Esophagus (tissue), 2 donors: ENCODE measurements at regions not wholly inside any gene's neighbourhood (a gene's known extent, or its start where the extent isn't known, plus 50 kb on each side); places are given as distances from the start of the nearest gene placed in this dataset.
"Not testable (repeated sequence)": the region's sequence is repeated elsewhere in the genome, so short reads cannot be mapped to it uniquely, and the experiment has no call there.

ENCODE experiments used
- H3K27ac ChIP-seq, 2 donors: one replicate each; pipeline ENCODE4 v1.5.1; 2013; ENCODE audit warnings: low read depth in 2 of 2, mild to moderate bottlenecking in 2 of 2, inconsistent platforms in 1 of 2, low read length in 1 of 2, moderate library complexity in 1 of 2
- H3K27me3 ChIP-seq, 2 donors: one replicate each; pipeline ENCODE4 v1.6.1; 2013; ENCODE audit warnings: low read length in 2 of 2, control low read depth in 1 of 2, mild to moderate bottlenecking in 1 of 2; ENCODE audit not compliant: insufficient read depth in 2 of 2, control insufficient read depth in 1 of 2
- H3K36me3 ChIP-seq, 2 donors: one replicate each; pipeline ENCODE4 v1.6.1; 2013; ENCODE audit warnings: low read length in 1 of 2; ENCODE audit not compliant: control insufficient read depth in 2 of 2, insufficient read depth in 2 of 2
- H3K4me1 ChIP-seq, 2 donors: one replicate each; pipeline ENCODE4 v1.6.1; 2013; ENCODE audit warnings: low read length in 1 of 2; ENCODE audit not compliant: control insufficient read depth in 2 of 2, insufficient read depth in 2 of 2
- H3K4me3 ChIP-seq, 2 donors: one replicate each; pipeline ENCODE4 v1.5.1; 2013; ENCODE audit warnings: low read length in 2 of 2, mild to moderate bottlenecking in 2 of 2, low read depth in 1 of 2, moderate library complexity in 1 of 2
- H3K9me3 ChIP-seq, 2 donors: one replicate each; pipeline ENCODE4 v1.6.1; 2013; ENCODE audit warnings: mild to moderate bottlenecking in 2 of 2, low read depth in 1 of 2, low read length in 1 of 2, moderate library complexity in 1 of 2; ENCODE audit not compliant: control insufficient read depth in 2 of 2, insufficient read depth in 1 of 2
- WGBS, 2 donors: extraction: QIAGEN DNeasy Blood & Tissue Kit; methylation state at CpG; one replicate each; pipeline ENCODE4 v1.1.7; 2013; 5-methylcytosine and 5-hydroxymethylcytosine counted together
- donor health status: healthy with polysubstance abuse.
- donor health status: Bipolar disorder and iron deficiency.

- H3K9me3 ChIP-seq, H3K4me1 ChIP-seq, H3K36me3 ChIP-seq, H3K4me3 ChIP-seq, H3K27ac ChIP-seq, H3K27me3 ChIP-seq: not testable (repeated sequence)
- WGBS, 2 donors, result 85 to 95% methylated on average over 6 of the region's 6 CpGs
These were observed 557.8 kb downstream of the HTR1B start for GRCh38 chr6:76905541-76905940.

DNA sequence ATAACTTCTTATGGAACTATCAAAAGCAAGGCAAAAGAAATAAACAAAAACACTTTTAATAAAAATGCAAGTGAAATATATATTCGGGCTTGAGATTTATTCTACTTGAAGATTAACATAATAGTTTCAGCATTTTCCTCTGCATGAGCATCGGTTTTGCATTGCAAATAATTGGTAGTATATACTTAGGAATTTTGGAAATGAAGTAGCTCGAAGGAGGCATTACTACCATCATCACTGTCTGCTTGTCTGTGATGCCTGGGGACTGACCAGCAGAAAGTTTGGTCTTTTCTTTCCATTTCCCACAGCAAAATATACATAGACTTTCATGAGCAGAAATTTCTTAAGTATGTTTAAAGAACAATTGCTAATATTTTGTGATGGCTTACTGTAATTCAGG, 570.7 kb downstream of the HTR1B start:
- no peaks in the 10 kb centered on the region for H3K4me1 ChIP-seq
- H3K27ac ChIP-seq, result no peak overlapping the region
- no peaks in the 10 kb centered on the region for H3K27me3 ChIP-seq
- no peak overlapping the region for H3K4me3 ChIP-seq
- no peaks in the 10 kb centered on the region for H3K36me3 ChIP-seq
- WGBS, 2 donors, result 51 to 72% methylated on average over 3 of the region's 3 CpGs
- peaks cover 0 to 6% of the 10 kb centered on the region in 2 donors for H3K9me3 ChIP-seq

GRCh38 chr6:76888351-76888750, 574.9 kb downstream of the HTR1B start:
- Histone ChIP-seq H3K27ac (no peak overlapping the region), H3K4me3 (no peak overlapping the region), H3K4me1 (no peaks in the 10 kb centered on the region), H3K27me3 (no peaks in the 10 kb centered on the region), H3K36me3 (no peaks in the 10 kb centered on the region), H3K9me3 (no peaks in the 10 kb centered on the region)

- no peak overlapping the region for H3K4me3 ChIP-seq
- H3K4me1 ChIP-seq, result no peaks in the 10 kb centered on the region
- H3K9me3 ChIP-seq, result no peaks in the 10 kb centered on the region
- H3K27me3 ChIP-seq, result no peaks in the 10 kb centered on the region
- 66 to 67% methylated on average over 3 of the region's 3 CpGs for WGBS, 2 donors
- no peaks in the 10 kb centered on the region for H3K36me3 ChIP-seq
- H3K27ac ChIP-seq, result no peak overlapping the region
These were observed 576.4 kb downstream of the HTR1B start for GRCh38 chr6:76886900-76887299.

DNA sequence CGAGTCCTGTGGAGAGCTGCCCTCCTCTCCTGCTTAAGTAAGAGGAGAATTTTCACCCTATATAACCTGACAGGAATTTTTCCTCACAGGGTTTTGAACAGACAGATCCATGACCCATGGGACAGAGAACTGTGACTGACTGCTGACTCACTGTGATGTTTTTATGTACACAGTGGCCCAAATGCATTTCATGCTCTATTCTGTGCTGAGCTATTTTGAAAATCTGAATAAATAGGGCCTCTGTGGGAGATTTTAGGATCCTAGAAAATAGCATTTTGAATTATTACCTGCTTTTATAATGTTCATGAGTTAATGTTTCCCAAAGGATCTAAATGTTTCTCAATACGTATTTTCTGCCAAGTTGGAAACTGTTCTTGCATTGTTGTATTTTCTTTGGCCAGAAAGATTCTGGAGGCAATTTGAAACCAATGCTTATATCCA, 577.4 kb downstream of the HTR1B start:
- Histone ChIP-seq H3K9me3 (no peaks in the 10 kb centered on the region), H3K4me3 (no peak overlapping the region), H3K36me3 (no peaks in the 10 kb centered on the region), H3K27me3 (no peaks in the 10 kb centered on the region), H3K4me1 (no peaks in the 10 kb centered on the region), H3K27ac (no peak overlapping the region)
- WGBS, 2 donors, result 46 to 49% methylated on average over 2 of the region's 2 CpGs

DNA sequence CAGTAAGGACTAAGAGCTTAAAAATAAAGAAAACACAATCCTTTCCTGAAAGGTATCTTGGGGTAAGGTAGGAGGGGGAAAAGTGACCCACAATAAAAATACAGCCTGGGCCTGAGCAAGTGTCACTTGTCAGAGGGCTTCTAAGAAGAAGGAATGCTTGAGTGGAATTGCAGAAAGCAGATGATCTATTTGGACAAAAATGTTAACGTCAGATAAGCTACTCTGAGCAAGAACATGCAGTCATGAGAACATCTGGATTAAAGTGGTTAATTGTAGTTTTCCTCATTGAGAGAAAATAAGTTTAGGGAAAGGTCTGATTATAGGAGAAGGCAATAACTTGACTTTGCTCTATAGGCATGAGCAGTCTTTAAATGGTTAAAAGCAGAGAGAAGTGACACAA, 581.9 kb downstream of the HTR1B start:
- no peak overlapping the region for H3K4me3 ChIP-seq
- WGBS, 2 donors, result 82 to 85% methylated on average over 1 of the region's 1 CpG
- no peaks in the 10 kb centered on the region for H3K27me3 ChIP-seq
- no peak overlapping the region for H3K27ac ChIP-seq
- no peaks in the 10 kb centered on the region for H3K36me3 ChIP-seq
- H3K4me1 ChIP-seq, result no peaks in the 10 kb centered on the region
- no peaks in the 10 kb centered on the region for H3K9me3 ChIP-seq

DNA sequence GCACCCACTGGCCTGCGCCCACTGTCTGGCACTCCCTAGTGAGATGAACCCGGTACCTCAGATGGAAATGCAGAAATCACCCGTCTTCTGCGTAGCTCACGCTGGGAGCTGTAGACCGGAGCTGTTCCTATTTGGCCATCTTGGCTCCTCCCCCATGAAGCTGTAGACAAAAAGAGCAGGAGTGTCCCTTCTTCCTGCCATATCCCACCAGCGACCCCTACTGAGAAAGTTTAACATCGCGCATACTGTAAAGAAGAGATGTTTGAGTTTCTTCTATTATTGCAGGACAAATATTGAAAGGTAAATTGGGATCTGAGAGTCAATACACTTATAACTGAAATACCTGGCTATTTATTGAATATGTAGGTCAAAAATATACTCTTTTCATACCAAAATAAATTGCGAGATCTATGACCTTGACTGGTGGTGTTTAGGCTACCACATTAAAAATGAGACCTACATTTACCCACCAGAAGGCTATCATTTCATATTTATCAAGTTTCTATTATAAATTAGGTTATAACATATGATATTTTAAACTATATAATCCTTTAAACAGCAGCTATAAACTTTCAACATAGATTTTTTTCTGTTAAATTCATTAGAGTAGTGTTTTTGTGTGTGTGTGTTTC, 586.3 kb downstream of the HTR1B start:
- H3K36me3 ChIP-seq, result no peaks in the 10 kb centered on the region
- peaks cover 0 to 3% of the 10 kb centered on the region in 2 donors for H3K9me3 ChIP-seq
- H3K4me1 ChIP-seq, result no peaks in the 10 kb centered on the region
- no peaks in the 10 kb centered on the region for H3K27me3 ChIP-seq
- WGBS, 2 donors, result 39 to 62% methylated on average over 8 to 9 of the region's 10 CpGs
- H3K4me3 ChIP-seq, result no peak overlapping the region
- H3K27ac ChIP-seq, result no peak overlapping the region

DNA sequence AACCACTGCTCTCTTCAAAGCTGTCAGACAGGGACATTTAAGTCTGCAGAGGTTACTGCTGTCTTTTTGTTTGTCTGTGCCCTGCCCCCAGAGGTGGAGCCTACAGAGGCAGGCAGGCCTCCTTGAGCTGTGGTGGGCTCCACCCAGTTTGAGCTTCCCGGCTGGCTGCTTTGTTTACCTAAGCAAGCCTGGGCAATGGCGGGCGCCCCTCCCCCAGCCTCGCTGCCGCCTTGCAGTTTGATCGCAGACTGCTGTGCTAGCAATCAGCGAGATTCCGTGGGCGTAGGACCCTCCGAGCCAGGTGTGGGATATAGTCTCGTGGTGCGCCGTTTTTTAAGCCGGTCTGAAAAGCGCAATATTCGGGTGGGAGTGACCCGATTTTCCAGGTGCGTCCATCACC, 586.9 kb downstream of the HTR1B start:
- not testable (repeated sequence) for H3K27me3 ChIP-seq, H3K27ac ChIP-seq, H3K9me3 ChIP-seq, H3K4me1 ChIP-seq, H3K4me3 ChIP-seq, H3K36me3 ChIP-seq
- WGBS, 2 donors, result 18 to 56% methylated on average over 3 to 13 of the region's 18 CpGs

GRCh38 chr6:76867182-76867581, 596.1 kb downstream of the HTR1B start:
- 59 to 74% methylated on average over 3 of the region's 3 CpGs for WGBS, 2 donors
- H3K4me1 ChIP-seq, result no peaks in the 10 kb centered on the region
- no peak overlapping the region for H3K27ac ChIP-seq
- H3K4me3 ChIP-seq, result no peak overlapping the region
- no peaks in the 10 kb centered on the region for H3K36me3 ChIP-seq
- H3K9me3 ChIP-seq, result no peaks in the 10 kb centered on the region
- H3K27me3 ChIP-seq, result no peaks in the 10 kb centered on the region

DNA sequence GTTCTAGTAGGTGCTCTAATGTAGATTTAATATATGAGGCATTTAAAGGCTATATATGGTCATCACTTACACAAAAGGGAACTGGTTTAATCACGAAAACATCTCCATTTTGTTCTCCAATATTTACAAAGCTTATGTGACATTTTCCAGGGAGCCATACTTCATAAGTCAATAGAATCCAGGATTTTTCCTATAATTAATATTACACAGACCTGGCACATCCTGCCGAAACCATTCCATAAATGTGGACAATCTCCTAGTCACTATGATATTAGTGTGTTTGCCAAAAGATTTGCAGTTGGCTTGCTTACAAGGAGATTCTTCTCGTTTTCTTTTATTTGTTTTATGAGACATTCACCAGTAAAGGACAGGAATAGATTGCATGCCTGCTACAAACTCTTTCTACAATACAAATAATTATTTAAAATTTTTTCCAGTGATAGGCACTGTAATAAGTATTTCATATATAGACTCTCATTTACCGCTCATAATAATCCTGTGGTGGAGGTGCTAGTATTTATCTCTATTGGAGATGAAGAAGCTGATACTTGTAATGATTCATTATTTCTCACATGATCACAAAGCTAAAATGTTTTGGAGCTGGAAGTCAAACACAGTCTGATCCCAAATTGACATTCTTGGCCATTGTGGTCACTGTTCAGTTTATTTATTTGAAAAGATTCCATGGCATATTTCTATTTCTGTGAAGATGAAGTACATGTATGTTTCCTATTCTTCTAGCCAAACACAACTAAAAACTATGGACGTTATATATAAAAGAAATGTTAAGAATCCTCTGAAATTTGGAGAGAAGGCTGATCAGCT, 597.0 kb downstream of the HTR1B start:
- WGBS, 2 donors, result 60 to 65% methylated on average over 5 of the region's 5 CpGs
- Histone ChIP-seq H3K27me3 (no peaks in the 10 kb centered on the region), H3K27ac (no peak overlapping the region), H3K36me3 (no peaks in the 10 kb centered on the region), H3K4me3 (no peak overlapping the region), H3K4me1 (no peaks in the 10 kb centered on the region), H3K9me3 (no peaks in the 10 kb centered on the region)
